ENCODE measurements at regions not wholly inside any gene's neighbourhood (a gene's known extent, or its start where the extent isn't known, plus 50 kb on each side); places are given as distances from the start of the nearest gene placed in this dataset.
"Not testable (repeated sequence)": the region's sequence is repeated elsewhere in the genome, so short reads cannot be mapped to it uniquely, and the experiment has no call there.

- DNase-seq (ENCODE audit: low read depth in 3 of 3, low spot score in 1 of 3), result no peak
These were observed 75.7 kb upstream of the SLC4A7 start for GRCh38 chr3:27559835-27560234.

GRCh38 chr3:27559381-27559780 is 75.2 kb upstream of the SLC4A7 start:
- no peak for DNase-seq (ENCODE audit: low read depth in 3 of 3, low spot score in 1 of 3)

- DNase-seq (ENCODE audit: low read depth in 3 of 3, low spot score in 1 of 3), result no peak
These were observed 73.2 kb upstream of the SLC4A7 start for GRCh38 chr3:27557411-27557810.

GRCh38 chr3:27556887-27557286 is 72.7 kb upstream of the SLC4A7 start:
- no peak for DNase-seq (ENCODE audit: low read depth in 3 of 3, low spot score in 1 of 3)

- no peak for DNase-seq (ENCODE audit: low read depth in 3 of 3, low spot score in 1 of 3)
These were observed 70.5 kb upstream of the SLC4A7 start for GRCh38 chr3:27554706-27555105.

- no peak for DNase-seq (ENCODE audit: low read depth in 3 of 3, low spot score in 1 of 3)
These were observed 69.8 kb upstream of the SLC4A7 start for GRCh38 chr3:27553886-27554540.

GRCh38 chr3:27552708-27553107 is 68.5 kb upstream of the SLC4A7 start:
- DNase-seq (ENCODE audit: low read depth in 3 of 3, low spot score in 1 of 3), result not testable (repeated sequence)

GRCh38 chr3:27551413-27551812 is 67.2 kb upstream of the SLC4A7 start:
- DNase-seq (ENCODE audit: low read depth in 3 of 3, low spot score in 1 of 3), result not testable (repeated sequence)

GRCh38 chr3:27545061-27545460 is 60.9 kb upstream of the SLC4A7 start:
- no peak for DNase-seq (ENCODE audit: low read depth in 3 of 3, low spot score in 1 of 3)

GRCh38 chr3:27544372-27544865 is 60.2 kb upstream of the SLC4A7 start:
- no peak for DNase-seq (ENCODE audit: low read depth in 3 of 3, low spot score in 1 of 3)

GRCh38 chr3:27542476-27542875 is 58.3 kb upstream of the SLC4A7 start:
- no peak for DNase-seq (ENCODE audit: low read depth in 3 of 3, low spot score in 1 of 3)

GRCh38 chr3:27540231-27540630 is 56.0 kb upstream of the SLC4A7 start:
- no peak for DNase-seq (ENCODE audit: low read depth in 3 of 3, low spot score in 1 of 3)

GRCh38 chr3:27536491-27536890 is 52.3 kb upstream of the SLC4A7 start:
- DNase-seq (ENCODE audit: low read depth in 3 of 3, low spot score in 1 of 3), result no peak

- no peak for DNase-seq (ENCODE audit: low read depth in 3 of 3, low spot score in 1 of 3)
These were observed 51.7 kb upstream of the SLC4A7 start for GRCh38 chr3:27535809-27536392.

- DNase-seq (ENCODE audit: low read depth in 3 of 3, low spot score in 1 of 3), result peak in 1 of 3 donors; percentile 5
These were observed 49.8 kb upstream of the SLC4A7 start for GRCh38 chr3:27533718-27534573.

All from stimulated activated CD4-positive, alpha-beta T cell treated with anti-CD3 and anti-CD28 coated beads, TNF-alpha, amount 100 ng/mL, for 1 hour (primary cell).